NCI-H2029 (cell line): ENCODE measurements at regions not wholly inside any gene's neighbourhood (a gene's known extent, or its start where the extent isn't known, plus 50 kb on each side); places are given as distances from the start of the nearest gene placed in this dataset.

Source experiments
- DNase-seq: peaks from one replicate; lab custom pipeline; 2025; lab: John Stamatoyannopoulos, UW

- DNase-seq = peak; percentile 27
Observed at GRCh38 chr9:126125577-126125976, 201.1 kb upstream of the MVB12B start.

- no peak for DNase-seq
Observed at GRCh38 chr9:126125992-126126409, 200.6 kb upstream of the MVB12B start.

- DNase-seq = no peak
Observed at GRCh38 chr9:126126807-126127206, 199.8 kb upstream of the MVB12B start.

- DNase-seq = no peak
Observed at GRCh38 chr9:126127591-126127990, 199.0 kb upstream of the MVB12B start.

GRCh38 chr9:126128494-126129142 lies 198.0 kb upstream of the MVB12B start:
- DNase-seq = no peak

GRCh38 chr9:126131066-126132010 lies 195.3 kb upstream of the MVB12B start:
- no peak for DNase-seq

GRCh38 chr9:126132746-126133145 lies 193.9 kb upstream of the MVB12B start:
- DNase-seq = no peak

GRCh38 chr9:126144196-126144595 lies 182.4 kb upstream of the MVB12B start:
- DNase-seq = no peak

GRCh38 chr9:126144603-126145456 lies 181.8 kb upstream of the MVB12B start:
- DNase-seq = no peak

GRCh38 chr9:126145887-126146253 lies 180.8 kb upstream of the MVB12B start:
- no peak for DNase-seq

- peak; percentile 53 for DNase-seq
Observed at GRCh38 chr9:126146254-126147145, 180.1 kb upstream of the MVB12B start.

- no peak for DNase-seq
Observed at GRCh38 chr9:126147186-126147935, 179.3 kb upstream of the MVB12B start.

GRCh38 chr9:126147936-126148870 lies 178.4 kb upstream of the MVB12B start:
- DNase-seq = no peak

- DNase-seq = no peak
Observed at GRCh38 chr9:126148994-126149393, 177.6 kb upstream of the MVB12B start.

GRCh38 chr9:126149661-126150060 lies 177.0 kb upstream of the MVB12B start:
- DNase-seq = no peak

- peak; percentile 92 for DNase-seq
Observed at GRCh38 chr9:126150411-126151030, 176.1 kb upstream of the MVB12B start.

- DNase-seq = peak; percentile 93
Observed at GRCh38 chr9:126151031-126151685, 175.5 kb upstream of the MVB12B start.

GRCh38 chr9:126151686-126152134 lies 174.9 kb upstream of the MVB12B start:
- peak; percentile 71 for DNase-seq
